ENCODE measurements at regions not wholly inside any gene's neighbourhood (a gene's known extent, or its start where the extent isn't known, plus 50 kb on each side); places are given as distances from the start of the nearest gene placed in this dataset.

DNA sequence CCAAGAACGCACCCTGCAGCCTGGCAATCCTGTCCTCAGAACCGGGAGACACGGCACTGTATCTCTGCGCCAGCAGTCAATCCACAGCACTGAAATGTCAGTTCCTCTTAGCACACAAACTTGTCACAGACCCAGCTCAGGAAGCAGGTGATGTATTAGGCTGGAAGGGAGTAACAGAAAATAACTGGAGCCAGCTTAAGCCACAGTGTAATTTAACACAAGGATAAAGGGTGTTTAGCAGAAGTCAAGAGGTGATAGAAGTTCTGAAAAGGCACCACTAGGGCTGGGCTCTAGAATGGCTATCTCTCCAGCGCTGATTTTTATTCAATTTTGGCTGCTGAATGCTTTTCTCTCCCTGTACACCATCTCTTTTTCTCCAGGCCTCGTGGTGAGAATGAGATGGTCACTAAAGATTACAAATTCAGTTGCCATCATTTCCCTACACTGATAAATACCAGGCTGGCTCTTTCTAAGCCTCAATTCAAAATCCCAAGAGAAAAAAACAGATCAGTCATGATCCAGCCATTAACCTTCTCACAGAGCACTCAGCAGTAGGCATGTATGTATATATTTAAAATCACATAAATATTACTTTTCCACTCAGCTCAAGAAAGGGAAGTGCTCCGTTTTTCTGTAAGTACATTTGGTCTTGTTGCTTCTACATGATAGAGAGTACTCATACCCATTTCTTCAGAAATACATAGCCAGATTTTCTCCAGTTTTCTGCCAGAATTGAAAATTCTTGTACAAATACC, 102.7 kb upstream of the PRSS1 start:
- TF ChIP-seq, protein P1, sequence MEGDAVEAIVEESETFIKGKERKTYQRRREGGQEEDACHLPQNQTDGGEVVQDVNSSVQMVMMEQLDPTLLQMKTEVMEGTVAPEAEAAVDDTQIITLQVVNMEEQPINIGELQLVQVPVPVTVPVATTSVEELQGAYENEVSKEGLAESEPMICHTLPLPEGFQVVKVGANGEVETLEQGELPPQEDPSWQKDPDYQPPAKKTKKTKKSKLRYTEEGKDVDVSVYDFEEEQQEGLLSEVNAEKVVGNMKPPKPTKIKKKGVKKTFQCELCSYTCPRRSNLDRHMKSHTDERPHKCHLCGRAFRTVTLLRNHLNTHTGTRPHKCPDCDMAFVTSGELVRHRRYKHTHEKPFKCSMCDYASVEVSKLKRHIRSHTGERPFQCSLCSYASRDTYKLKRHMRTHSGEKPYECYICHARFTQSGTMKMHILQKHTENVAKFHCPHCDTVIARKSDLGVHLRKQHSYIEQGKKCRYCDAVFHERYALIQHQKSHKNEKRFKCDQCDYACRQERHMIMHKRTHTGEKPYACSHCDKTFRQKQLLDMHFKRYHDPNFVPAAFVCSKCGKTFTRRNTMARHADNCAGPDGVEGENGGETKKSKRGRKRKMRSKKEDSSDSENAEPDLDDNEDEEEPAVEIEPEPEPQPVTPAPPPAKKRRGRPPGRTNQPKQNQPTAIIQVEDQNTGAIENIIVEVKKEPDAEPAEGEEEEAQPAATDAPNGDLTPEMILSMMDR (IDR thresholded peaks at IDR 0.05), result no peak
- no peak for TF ChIP-seq POLR2A (IDR thresholded peaks at IDR 0.05)

All from breast epithelium (tissue), 3 donors.